GM21529 (cell line): ENCODE measurements at regions not wholly inside any gene's neighbourhood (a gene's known extent, or its start where the extent isn't known, plus 50 kb on each side); places are given as distances from the start of the nearest gene placed in this dataset.

Source experiments
- ATAC-seq: cut with Tn5 transposase; IDR thresholded peaks from one replicate; pipeline ENCODE4 v1.9.1; 2021; ENCODE audit not compliant: unreplicated experiment

- ATAC-seq: no peak
These were observed 152.0 kb upstream of the HMCN1 start for GRCh38 chr1:185581961-185582725.

- no peak for ATAC-seq
These were observed 153.2 kb upstream of the HMCN1 start for GRCh38 chr1:185581020-185581419.

GRCh38 chr1:185578293-185578692 is 155.9 kb upstream of the HMCN1 start:
- no peak for ATAC-seq

GRCh38 chr1:185574139-185574875 is 159.9 kb upstream of the HMCN1 start:
- no peak for ATAC-seq

GRCh38 chr1:185573677-185574076 is 160.5 kb upstream of the HMCN1 start:
- ATAC-seq: no peak

- no peak for ATAC-seq
These were observed 161.0 kb upstream of the HMCN1 start for GRCh38 chr1:185573162-185573561.

- no peak for ATAC-seq
These were observed 163.2 kb upstream of the HMCN1 start for GRCh38 chr1:185570962-185571361.

- no peak for ATAC-seq
These were observed 165.8 kb upstream of the HMCN1 start for GRCh38 chr1:185568155-185569123.

- peak; percentile 6 for ATAC-seq
These were observed 166.8 kb upstream of the HMCN1 start for GRCh38 chr1:185567440-185567839.

GRCh38 chr1:185566995-185567394 is 167.2 kb upstream of the HMCN1 start:
- peak; percentile 77 for ATAC-seq

- no peak for ATAC-seq
These were observed 168.9 kb upstream of the HMCN1 start for GRCh38 chr1:185565302-185565701.

GRCh38 chr1:185564816-185565215 is 169.4 kb upstream of the HMCN1 start:
- ATAC-seq: no peak

GRCh38 chr1:185562461-185563359 is 171.5 kb upstream of the HMCN1 start:
- ATAC-seq: no peak

- no peak for ATAC-seq
These were observed 172.6 kb upstream of the HMCN1 start for GRCh38 chr1:185561629-185562028.

GRCh38 chr1:185560760-185561159 is 173.4 kb upstream of the HMCN1 start:
- ATAC-seq: no peak

GRCh38 chr1:185559684-185560331 is 174.4 kb upstream of the HMCN1 start:
- peak; percentile 96 for ATAC-seq

- ATAC-seq: no peak
These were observed 175.0 kb upstream of the HMCN1 start for GRCh38 chr1:185559151-185559550.

- ATAC-seq: no peak
These were observed 177.6 kb upstream of the HMCN1 start for GRCh38 chr1:185556561-185556960.

GRCh38 chr1:185555743-185556142 is 178.4 kb upstream of the HMCN1 start:
- no peak for ATAC-seq

- ATAC-seq: no peak
These were observed 183.2 kb upstream of the HMCN1 start for GRCh38 chr1:185551008-185551407.
